CD14-positive monocyte (primary cell): ENCODE measurements at regions not wholly inside any gene's neighbourhood (a gene's known extent, or its start where the extent isn't known, plus 50 kb on each side); places are given as distances from the start of the nearest gene placed in this dataset.

ENCODE experiments used
- DNase-seq, 3 donors: peaks; one replicate each; pipeline ENCODE4 v3.0.0-alpha.2; 2011 to 2022
- H2AFZ ChIP-seq: 2 replicates; pipeline ENCODE4 v1.6.0; 2012; ENCODE audit warnings: mild to moderate bottlenecking, low read depth, low read length, inconsistent platforms; ENCODE audit not compliant: insufficient read depth, poor library complexity, severe bottlenecking
- H3K27ac ChIP-seq, 2 donors: 1 replicate in 1 of 2; 2 replicates in 1 of 2; pipeline ENCODE4 v1.5.1; 2012 to 2013; ENCODE audit warnings: low read length in 2 of 2, control low read depth in 1 of 2, inconsistent platforms in 1 of 2, low read depth in 1 of 2, mild to moderate bottlenecking in 1 of 2
- H3K27me3 ChIP-seq, 2 donors: one replicate each; pipeline versions ENCODE4 v1.6.0 to v1.6.1; 2011 to 2013; ENCODE audit warnings: low read length in 2 of 2; ENCODE audit not compliant: control insufficient read depth in 2 of 2, insufficient read depth in 2 of 2
- H3K36me3 ChIP-seq, 2 donors: replicated peaks in 1 of 2; 1 replicate in 1 of 2; 2 replicates in 1 of 2; pipeline versions ENCODE4 v1.5.1 to v1.6.1; 2012 to 2013; ENCODE audit warnings: low read length in 2 of 2, control low read depth in 1 of 2, inconsistent platforms in 1 of 2, mild to moderate bottlenecking in 1 of 2; ENCODE audit not compliant: insufficient read depth in 2 of 2, control insufficient read depth in 1 of 2
- H3K4me1 ChIP-seq, 2 donors: 1 replicate in 1 of 2; 2 replicates in 1 of 2; pipeline versions ENCODE4 v1.5.1 to v1.6.1; 2012 to 2013; ENCODE audit warnings: low read length in 2 of 2, control low read depth in 1 of 2, inconsistent platforms in 1 of 2, mild to moderate bottlenecking in 1 of 2, moderate library complexity in 1 of 2; ENCODE audit not compliant: insufficient read depth in 2 of 2, control insufficient read depth in 1 of 2
- H3K4me2 ChIP-seq: replicated peaks from 2 replicates; pipeline ENCODE3; 2012; ENCODE audit warnings: low read length, moderate library complexity, mild to moderate bottlenecking; ENCODE audit not compliant: poor library complexity, severe bottlenecking; ENCODE audit errors: extremely low read depth
- H3K4me3 ChIP-seq, 3 experiments: fragments of 200-600 bp in 1 of 3; sonication (generic) in 1 of 3; replicated peaks in 1 of 3; 1 replicate in 2 of 3; 2 replicates in 1 of 3; pipeline ENCODE4 v1.5.1; 2011 to 2013; ENCODE audit warnings: low read length in 3 of 3, mild to moderate bottlenecking in 3 of 3, control low read depth in 2 of 3, low read depth in 2 of 3, inconsistent platforms in 1 of 3, moderate library complexity in 1 of 3
- H3K79me2 ChIP-seq: 2 replicates; pipeline ENCODE4 v1.6.0; 2012; ENCODE audit warnings: mild to moderate bottlenecking, control low read depth, inconsistent platforms, low read length, moderate library complexity; ENCODE audit not compliant: insufficient read depth
- H3K9ac ChIP-seq: 2 replicates; pipeline ENCODE4 v1.6.0; 2017; ENCODE audit warnings: low read length, mild to moderate bottlenecking; ENCODE audit not compliant: insufficient read depth, poor library complexity, severe bottlenecking
- H3K9me3 ChIP-seq, 2 donors: replicated peaks in 1 of 2; 1 replicate in 1 of 2; 2 replicates in 1 of 2; pipeline versions ENCODE4 v1.5.1 to v1.6.1; 2012 to 2013; ENCODE audit warnings: low read length in 2 of 2, control low read depth in 1 of 2; ENCODE audit not compliant: control insufficient read depth in 1 of 2, insufficient read depth in 1 of 2
- H4K20me1 ChIP-seq: 2 replicates; pipeline ENCODE4 v1.6.0; 2012; ENCODE audit warnings: mild to moderate bottlenecking, low read length, control low read depth, moderate library complexity; ENCODE audit not compliant: insufficient read depth
- H3K27ac Mint-ChIP-seq, 7 donors: one replicate each; pipeline ENCODE4 v1.8.0; 2020; ENCODE audit warnings: mild to moderate bottlenecking in 7 of 7, mixed read lengths in 7 of 7, moderate library complexity in 6 of 7, inconsistent platforms in 2 of 7
- H3K27me3 Mint-ChIP-seq, 3 donors: one replicate each; pipeline ENCODE4 v1.8.0; 2021 to 2022; ENCODE audit warnings: low read depth in 3 of 3, mild to moderate bottlenecking in 3 of 3, mixed read lengths in 3 of 3, moderate library complexity in 3 of 3, inconsistent platforms in 1 of 3
- H3K36me3 Mint-ChIP-seq, 2 donors: one replicate each; pipeline ENCODE4 v1.8.0; 2020; ENCODE audit warnings: mixed read lengths in 2 of 2, inconsistent platforms in 1 of 2, mild to moderate bottlenecking in 1 of 2
- H3K4me1 Mint-ChIP-seq: one replicate; pipeline ENCODE4 v1.8.0; 2020; ENCODE audit warnings: mild to moderate bottlenecking, mixed read lengths
- H3K4me3 Mint-ChIP-seq, 2 donors: one replicate each; pipeline ENCODE4 v1.8.0; 2020; ENCODE audit warnings: mild to moderate bottlenecking in 2 of 2, mixed read lengths in 2 of 2, moderate library complexity in 1 of 2
- H3K9me3 Mint-ChIP-seq, 7 donors: one replicate each; pipeline ENCODE4 v1.8.0; 2020 to 2022; ENCODE audit warnings: mixed read lengths in 7 of 7, mild to moderate bottlenecking in 6 of 7, moderate library complexity in 6 of 7, inconsistent platforms in 2 of 7
- CTCF ChIP-seq: fragments of 200-600 bp; IDR thresholded peaks from one replicate; pipeline ENCODE4 v1.8.0; 2022; ENCODE audit warnings: antibody characterized with exemption, mild to moderate bottlenecking
- WGBS: methylation state at CpG from one replicate; pipeline ENCODE4 v1.1.5; 2013; ENCODE audit warnings: missing lambda C conversion rate; ENCODE audit not compliant: insufficient coverage; 5-methylcytosine and 5-hydroxymethylcytosine counted together
- intact Hi-C, 2 donors: fragments of 100-400 bp; cut with micrococcal nuclease; formaldehyde crosslinking; loops; one replicate each; pipeline versions ENCODE4 v1.15.0 to v1.15.1; 2023

- Histone ChIP-seq H3K4me2 (no peak overlapping the region), H3K27me3 (peaks cover 0 to 37% of the 10 kb centered on the region in 2 donors), H2AFZ (no peak overlapping the region), H3K4me1 (peaks cover 0 to 2% of the 10 kb centered on the region in 2 donors), H3K9ac (no peak overlapping the region), H3K9me3 (peaks cover 0 to 5% of the 10 kb centered on the region in 2 donors), H3K36me3 (no peaks in the 10 kb centered on the region), H3K79me2 (no peaks in the 10 kb centered on the region), H3K27ac (no peak overlapping the region), H4K20me1 (no peaks in the 10 kb centered on the region), H3K4me3 (no peak overlapping the region)
- Mint-ChIP-seq H3K4me1 (peaks cover 7% of the 10 kb centered on the region), H3K9me3 (peaks cover 0 to 16% (median 5%) of the 10 kb centered on the region in 7 donors), H3K4me3 (no peak overlapping the region), H3K27me3 (peaks cover 45 to 64% (median 49%) of the 10 kb centered on the region in 3 donors), H3K27ac (no peak overlapping the region), H3K36me3 (no peaks in the 10 kb centered on the region)
- DNase-seq: no peak
- intact Hi-C loops: no loop called here
- WGBS: 100% methylated on average over 1 of the region's 1 CpG
- no peak for TF ChIP-seq CTCF
These were observed 205.0 kb downstream of the RBFOX3 start for GRCh38 chr17:79405823-79406222.

DNA sequence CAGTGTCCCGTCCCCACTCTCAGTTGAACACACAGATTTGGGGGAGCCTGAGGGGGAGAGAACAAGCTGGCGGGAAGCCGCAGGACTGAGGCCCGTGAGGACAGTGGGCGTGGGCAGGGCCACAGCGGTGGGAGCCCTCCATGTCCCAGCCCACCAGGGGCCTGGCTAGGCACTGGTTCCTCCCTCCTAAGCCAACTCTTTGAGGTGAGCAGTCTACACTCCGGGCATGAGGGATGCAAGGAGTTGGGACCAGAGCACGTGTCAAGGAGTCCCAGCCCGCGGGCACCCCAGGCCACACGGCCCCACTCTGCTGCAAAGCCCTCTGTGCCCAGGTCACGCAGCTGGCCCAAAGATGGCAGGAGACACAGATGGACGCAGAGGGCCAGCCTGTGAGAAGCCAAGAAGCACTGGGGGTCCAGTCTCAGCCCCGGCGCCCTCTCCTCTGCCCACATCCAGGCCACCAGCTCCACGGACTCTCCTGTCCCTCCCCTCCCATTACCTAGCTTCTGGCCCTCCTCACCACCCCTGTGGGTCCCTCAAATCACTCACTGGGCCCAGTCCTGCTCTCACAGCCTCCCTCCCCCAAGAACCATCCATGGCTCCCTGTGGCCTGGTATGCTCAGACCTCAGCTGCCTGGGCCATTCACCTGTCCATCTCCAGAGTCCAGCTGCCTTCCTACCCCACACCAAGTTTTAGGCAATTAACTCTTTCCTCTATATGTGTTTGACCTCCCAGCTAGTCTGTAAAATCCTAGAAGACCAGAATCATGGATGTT is 206.5 kb downstream of the RBFOX3 start:
- peak overlapping the region in 1 of 7 donors; percentile 32 for H3K27ac Mint-ChIP-seq
- H3K4me1 ChIP-seq: peaks cover 0 to 4% of the 10 kb centered on the region in 2 donors
- peaks cover 0 to 52% of the 10 kb centered on the region in 2 donors for H3K27me3 ChIP-seq
- peaks cover 56 to 78% (median 57%) of the 10 kb centered on the region in 3 donors for H3K27me3 Mint-ChIP-seq
- no peak overlapping the region for H3K4me3 ChIP-seq
- H4K20me1 ChIP-seq: no peaks in the 10 kb centered on the region
- no peaks in the 10 kb centered on the region for H3K79me2 ChIP-seq
- no peak for DNase-seq
- no peak overlapping the region for H3K9ac ChIP-seq
- no peak overlapping the region for H3K27ac ChIP-seq
- intact Hi-C loops: no loop called here
- H3K4me1 Mint-ChIP-seq: peaks cover 12% of the 10 kb centered on the region
- no peaks in the 10 kb centered on the region for H3K36me3 Mint-ChIP-seq
- no peak overlapping the region for H3K4me2 ChIP-seq
- no peak overlapping the region for H2AFZ ChIP-seq
- H3K4me3 Mint-ChIP-seq: no peak overlapping the region
- H3K9me3 Mint-ChIP-seq: peaks cover 0 to 16% (median 7%) of the 10 kb centered on the region in 7 donors
- TF ChIP-seq CTCF: no peak
- 86% methylated on average over 14 of the region's 16 CpGs for WGBS
- peaks cover 0 to 5% of the 10 kb centered on the region in 2 donors for H3K9me3 ChIP-seq
- no peaks in the 10 kb centered on the region for H3K36me3 ChIP-seq
